Trophoblast cell (in vitro differentiated cells and primary cell): ENCODE measurements at regions not wholly inside any gene's neighbourhood (a gene's known extent, or its start where the extent isn't known, plus 50 kb on each side); places are given as distances from the start of the nearest gene placed in this dataset.

Experiments
- DNase-seq, 2 donors: peaks; one replicate each; pipeline ENCODE4 v3.0.0-alpha.2; 2016
- H2AFZ ChIP-seq: 2 replicates; pipeline ENCODE4 v1.6.1; 2013; ENCODE audit warnings: low read length, moderate library complexity, mild to moderate bottlenecking; ENCODE audit not compliant: insufficient read depth, poor library complexity
- H2AK5ac ChIP-seq: 2 replicates; pipeline ENCODE4 v1.6.1; 2013; ENCODE audit warnings: mild to moderate bottlenecking, low read length
- H2BK120ac ChIP-seq: 2 replicates; pipeline ENCODE4 v1.6.1; 2013; ENCODE audit warnings: low read length, mild to moderate bottlenecking, moderate library complexity; ENCODE audit not compliant: insufficient read depth, poor library complexity
- H2BK12ac ChIP-seq: 2 replicates; pipeline ENCODE4 v1.6.1; 2013; ENCODE audit warnings: mild to moderate bottlenecking, low read length, moderate library complexity
- H2BK5ac ChIP-seq: 2 replicates; pipeline ENCODE4 v1.6.1; 2013; ENCODE audit warnings: low read length, low read depth, moderate library complexity, mild to moderate bottlenecking; ENCODE audit not compliant: poor library complexity
- H3K14ac ChIP-seq: 2 replicates; pipeline ENCODE4 v1.6.1; 2013; ENCODE audit warnings: mild to moderate bottlenecking, low read length
- H3K18ac ChIP-seq: 2 replicates; pipeline ENCODE4 v1.6.1; 2013; ENCODE audit warnings: mild to moderate bottlenecking, low read length
- H3K23ac ChIP-seq: 2 replicates; pipeline ENCODE4 v1.6.1; 2013; ENCODE audit warnings: low read length
- H3K27ac ChIP-seq: 2 replicates; pipeline ENCODE4 v1.5.1; 2013; ENCODE audit warnings: low read depth, mild to moderate bottlenecking, inconsistent platforms, low read length, moderate library complexity
- H3K27me3 ChIP-seq: 2 replicates; pipeline ENCODE4 v1.6.1; 2013; ENCODE audit warnings: inconsistent platforms, mild to moderate bottlenecking, low read length, moderate library complexity; ENCODE audit not compliant: insufficient read depth
- H3K36me3 ChIP-seq, 2 experiments: 1 replicate in 1 of 2; 2 replicates in 1 of 2; pipeline ENCODE4 v1.6.1; 2013; ENCODE audit warnings: low read length in 2 of 2, mild to moderate bottlenecking in 2 of 2, moderate library complexity in 1 of 2; ENCODE audit not compliant: insufficient read depth in 2 of 2, control insufficient read depth in 1 of 2
- H3K4ac ChIP-seq: 2 replicates; pipeline ENCODE4 v1.6.1; 2013; ENCODE audit warnings: low read depth, mild to moderate bottlenecking, low read length, moderate library complexity
- H3K4me1 ChIP-seq, 2 experiments: 1 replicate in 1 of 2; 2 replicates in 1 of 2; pipeline ENCODE4 v1.6.1; 2013; ENCODE audit warnings: low read length in 2 of 2, mild to moderate bottlenecking in 2 of 2, moderate library complexity in 1 of 2; ENCODE audit not compliant: insufficient read depth in 2 of 2, control insufficient read depth in 1 of 2
- H3K4me2 ChIP-seq: 2 replicates; pipeline ENCODE4 v1.6.1; 2013; ENCODE audit warnings: inconsistent platforms, mild to moderate bottlenecking, low read length, moderate library complexity
- H3K4me3 ChIP-seq: 2 replicates; pipeline ENCODE4 v1.5.1; 2013; ENCODE audit warnings: mild to moderate bottlenecking, low read depth, low read length, inconsistent platforms
- H3K79me1 ChIP-seq: one replicate; pipeline ENCODE4 v1.6.1; 2013; ENCODE audit warnings: low read length
- H3K79me2 ChIP-seq: 2 replicates; pipeline ENCODE4 v1.6.1; 2013; ENCODE audit warnings: low read length, mild to moderate bottlenecking; ENCODE audit not compliant: control insufficient read depth, insufficient read depth, poor library complexity
- H3K9ac ChIP-seq: 2 replicates; pipeline ENCODE4 v1.6.1; 2013; ENCODE audit warnings: mild to moderate bottlenecking, low read length
- H3K9me3 ChIP-seq: 2 replicates; pipeline ENCODE4 v1.6.1; 2013; ENCODE audit warnings: low read depth, mild to moderate bottlenecking, control low read depth, inconsistent platforms, low read length; ENCODE audit not compliant: insufficient read depth
- H4K12ac ChIP-seq: 2 replicates; pipeline ENCODE4 v1.6.1; 2013; ENCODE audit warnings: low read depth, mild to moderate bottlenecking, low read length, moderate library complexity
- H4K8ac ChIP-seq: 2 replicates; pipeline ENCODE4 v1.6.1; 2013; ENCODE audit warnings: low read depth, mild to moderate bottlenecking, low read length, moderate library complexity
- H4K91ac ChIP-seq: one replicate; pipeline ENCODE4 v1.6.1; 2013; ENCODE audit warnings: low read depth, mild to moderate bottlenecking, low read length, moderate library complexity
- WGBS: extraction: QIAGEN DNeasy Blood & Tissue Kit; methylation state at CpG from one replicate; pipeline ENCODE4 v1.1.7; 2013; ENCODE audit warnings: missing lambda C conversion rate; ENCODE audit not compliant: insufficient read length, insufficient coverage; ENCODE audit errors: extremely low coverage; 5-methylcytosine and 5-hydroxymethylcytosine counted together

GRCh38 chr4:176957353-176958118, 164.8 kb upstream of the VEGFC start:
- Histone ChIP-seq H2BK120ac (no peak overlapping the region), H3K79me1 (no peaks in the 10 kb centered on the region), H3K4ac (no peak overlapping the region), H3K18ac (no peak overlapping the region), H3K23ac (no peak overlapping the region), H3K4me1 (no peaks in the 10 kb centered on the region), H2BK12ac (no peak overlapping the region), H4K91ac (no peak overlapping the region), H4K8ac (no peak overlapping the region), H2BK5ac (no peak overlapping the region), H3K27ac (no peak overlapping the region), H3K27me3 (no peaks in the 10 kb centered on the region), H2AFZ (no peak overlapping the region), H3K14ac (no peak overlapping the region), H4K12ac (no peak overlapping the region), H2AK5ac (no peak overlapping the region), H3K9ac (no peak overlapping the region), H3K4me3 (no peak overlapping the region), H3K9me3 (peaks cover 3% of the 10 kb centered on the region), H3K4me2 (no peak overlapping the region), H3K79me2 (no peaks in the 10 kb centered on the region), H3K36me3 (peaks cover 0 to 1% of the 10 kb centered on the region in 2 experiments)
- DNase-seq = no peak
- no CpG with 5 or more reads among the region's 3 CpGs for WGBS

- H3K79me2 ChIP-seq = no peaks in the 10 kb centered on the region
- no peak overlapping the region for H2AFZ ChIP-seq
- no peak overlapping the region for H3K14ac ChIP-seq
- H3K9me3 ChIP-seq = peaks cover 2% of the 10 kb centered on the region
- H3K4me1 ChIP-seq = no peaks in the 10 kb centered on the region
- no peak overlapping the region for H4K91ac ChIP-seq
- no peak overlapping the region for H3K4me3 ChIP-seq
- no peak overlapping the region for H4K12ac ChIP-seq
- H2BK5ac ChIP-seq = no peak overlapping the region
- no peak overlapping the region for H2BK120ac ChIP-seq
- no peak overlapping the region for H3K27ac ChIP-seq
- no peak overlapping the region for H4K8ac ChIP-seq
- no peak for DNase-seq
- H3K9ac ChIP-seq = no peak overlapping the region
- no peaks in the 10 kb centered on the region for H3K27me3 ChIP-seq
- no peak overlapping the region for H3K23ac ChIP-seq
- no peak overlapping the region for H3K4me2 ChIP-seq
- H3K79me1 ChIP-seq = no peaks in the 10 kb centered on the region
- H3K18ac ChIP-seq = no peak overlapping the region
- WGBS = no CpG with 5 or more reads among the region's 5 CpGs
- H3K36me3 ChIP-seq = peaks cover 0 to under 1% of the 10 kb centered on the region in 2 experiments
- no peak overlapping the region for H3K4ac ChIP-seq
- H2AK5ac ChIP-seq = no peak overlapping the region
- no peak overlapping the region for H2BK12ac ChIP-seq
Observed at GRCh38 chr4:176959980-176960379, 167.3 kb upstream of the VEGFC start.

- H4K12ac ChIP-seq = no peak overlapping the region
- H2AFZ ChIP-seq = no peak overlapping the region
- H4K91ac ChIP-seq = no peak overlapping the region
- no peak overlapping the region for H4K8ac ChIP-seq
- H3K14ac ChIP-seq = no peak overlapping the region
- H2AK5ac ChIP-seq = no peak overlapping the region
- no peak overlapping the region for H2BK5ac ChIP-seq
- H3K4ac ChIP-seq = no peak overlapping the region
- H3K18ac ChIP-seq = no peak overlapping the region
- no peaks in the 10 kb centered on the region for H3K36me3 ChIP-seq
- WGBS = no CpG with 5 or more reads among the region's 2 CpGs
- no peak overlapping the region for H3K4me2 ChIP-seq
- no peaks in the 10 kb centered on the region for H3K79me2 ChIP-seq
- no peak overlapping the region for H2BK12ac ChIP-seq
- DNase-seq = no peak
- H3K27ac ChIP-seq = no peak overlapping the region
- no peak overlapping the region for H3K9ac ChIP-seq
- no peak overlapping the region for H3K23ac ChIP-seq
- H3K9me3 ChIP-seq = no peaks in the 10 kb centered on the region
- H2BK120ac ChIP-seq = no peak overlapping the region
- H3K4me3 ChIP-seq = no peak overlapping the region
- no peaks in the 10 kb centered on the region for H3K27me3 ChIP-seq
- no peaks in the 10 kb centered on the region for H3K79me1 ChIP-seq
- no peaks in the 10 kb centered on the region for H3K4me1 ChIP-seq
Observed at GRCh38 chr4:176963121-176963520, 170.4 kb upstream of the VEGFC start.

- no peaks in the 10 kb centered on the region for H3K27me3 ChIP-seq
- H2BK12ac ChIP-seq = no peak overlapping the region
- no peak overlapping the region for H3K27ac ChIP-seq
- H3K36me3 ChIP-seq = no peaks in the 10 kb centered on the region
- no peak overlapping the region for H3K4ac ChIP-seq
- H3K79me2 ChIP-seq = no peaks in the 10 kb centered on the region
- H3K79me1 ChIP-seq = no peaks in the 10 kb centered on the region
- H2BK5ac ChIP-seq = no peak overlapping the region
- no CpG with 5 or more reads among the region's 3 CpGs for WGBS
- no peak overlapping the region for H4K91ac ChIP-seq
- no peak overlapping the region for H3K4me3 ChIP-seq
- no peak for DNase-seq
- no peak overlapping the region for H3K18ac ChIP-seq
- no peak overlapping the region for H2AFZ ChIP-seq
- H3K4me1 ChIP-seq = no peaks in the 10 kb centered on the region
- no peak overlapping the region for H3K9ac ChIP-seq
- H3K14ac ChIP-seq = no peak overlapping the region
- no peak overlapping the region for H3K4me2 ChIP-seq
- H3K9me3 ChIP-seq = no peaks in the 10 kb centered on the region
- H2BK120ac ChIP-seq = no peak overlapping the region
- no peak overlapping the region for H2AK5ac ChIP-seq
- no peak overlapping the region for H4K8ac ChIP-seq
- H3K23ac ChIP-seq = no peak overlapping the region
- no peak overlapping the region for H4K12ac ChIP-seq
Observed at GRCh38 chr4:176964116-176964691, 171.5 kb upstream of the VEGFC start.
